Astrocyte of the spinal cord (primary cell): ENCODE measurements at regions not wholly inside any gene's neighbourhood (a gene's known extent, or its start where the extent isn't known, plus 50 kb on each side); places are given as distances from the start of the nearest gene placed in this dataset.

ENCODE experiments used
- DNase-seq: peaks from one replicate; pipeline ENCODE4 v3.0.0; 2011; ENCODE audit warnings: low read depth, low spot score
- H3K4me3 ChIP-seq: 2 replicates; pipeline ENCODE4 v1.5.1; 2011; ENCODE audit warnings: low read depth, mild to moderate bottlenecking, low read length, moderate library complexity
- in situ Hi-C: cut with HindIII; loops from 2 replicates; pipeline ENCODE4 v1.10.0; 2017; ENCODE audit warnings: low sequenced_read_pairs
- TF ChIP-seq, protein P1 (sequence below): IDR thresholded peaks from 2 replicates; pipeline ENCODE4 v1.5.1; 2012; ENCODE audit warnings: low read depth, mild to moderate bottlenecking, low read length, inconsistent platforms

DNA sequence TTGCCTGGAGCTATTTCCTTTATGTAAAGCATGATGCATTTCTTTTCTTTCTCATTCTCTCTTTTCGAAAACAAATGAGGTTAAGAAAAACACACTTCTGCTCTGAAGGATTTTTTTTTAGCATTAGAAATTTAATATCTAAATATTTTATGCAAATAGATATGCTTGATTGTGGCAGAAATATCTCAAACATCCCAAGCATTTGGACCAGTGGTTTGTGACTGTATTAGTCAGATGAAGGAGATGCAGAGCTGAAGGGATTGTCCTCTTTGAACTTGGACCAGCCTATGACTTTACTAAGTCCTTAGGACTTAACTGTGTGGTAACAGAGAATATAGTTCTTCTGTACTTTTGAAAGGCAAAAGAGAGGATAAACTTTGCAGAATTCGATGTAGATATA lies 335.9 kb upstream of the NT5C1B start:
- no peak overlapping the region for H3K4me3 ChIP-seq
- DNase-seq: peak; percentile 79
- TF ChIP-seq, protein P1, sequence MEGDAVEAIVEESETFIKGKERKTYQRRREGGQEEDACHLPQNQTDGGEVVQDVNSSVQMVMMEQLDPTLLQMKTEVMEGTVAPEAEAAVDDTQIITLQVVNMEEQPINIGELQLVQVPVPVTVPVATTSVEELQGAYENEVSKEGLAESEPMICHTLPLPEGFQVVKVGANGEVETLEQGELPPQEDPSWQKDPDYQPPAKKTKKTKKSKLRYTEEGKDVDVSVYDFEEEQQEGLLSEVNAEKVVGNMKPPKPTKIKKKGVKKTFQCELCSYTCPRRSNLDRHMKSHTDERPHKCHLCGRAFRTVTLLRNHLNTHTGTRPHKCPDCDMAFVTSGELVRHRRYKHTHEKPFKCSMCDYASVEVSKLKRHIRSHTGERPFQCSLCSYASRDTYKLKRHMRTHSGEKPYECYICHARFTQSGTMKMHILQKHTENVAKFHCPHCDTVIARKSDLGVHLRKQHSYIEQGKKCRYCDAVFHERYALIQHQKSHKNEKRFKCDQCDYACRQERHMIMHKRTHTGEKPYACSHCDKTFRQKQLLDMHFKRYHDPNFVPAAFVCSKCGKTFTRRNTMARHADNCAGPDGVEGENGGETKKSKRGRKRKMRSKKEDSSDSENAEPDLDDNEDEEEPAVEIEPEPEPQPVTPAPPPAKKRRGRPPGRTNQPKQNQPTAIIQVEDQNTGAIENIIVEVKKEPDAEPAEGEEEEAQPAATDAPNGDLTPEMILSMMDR: no peak
- in situ Hi-C loops: no loop called here

GRCh38 chr2:18924886-18925285 lies 335.5 kb upstream of the NT5C1B start:
- no peak for DNase-seq
- in situ Hi-C loops: no loop called here
- TF ChIP-seq, protein P1: no peak

GRCh38 chr2:18924386-18924785 lies 335.0 kb upstream of the NT5C1B start:
- TF ChIP-seq, protein P1: no peak
- no peak for DNase-seq
- in situ Hi-C loops: no loop called here
- H3K4me3 ChIP-seq: no peak overlapping the region

More at GRCh38 chr2:18924886-18925285, 335.5 kb upstream of the NT5C1B start:
- no peak overlapping the region for H3K4me3 ChIP-seq

DNA sequence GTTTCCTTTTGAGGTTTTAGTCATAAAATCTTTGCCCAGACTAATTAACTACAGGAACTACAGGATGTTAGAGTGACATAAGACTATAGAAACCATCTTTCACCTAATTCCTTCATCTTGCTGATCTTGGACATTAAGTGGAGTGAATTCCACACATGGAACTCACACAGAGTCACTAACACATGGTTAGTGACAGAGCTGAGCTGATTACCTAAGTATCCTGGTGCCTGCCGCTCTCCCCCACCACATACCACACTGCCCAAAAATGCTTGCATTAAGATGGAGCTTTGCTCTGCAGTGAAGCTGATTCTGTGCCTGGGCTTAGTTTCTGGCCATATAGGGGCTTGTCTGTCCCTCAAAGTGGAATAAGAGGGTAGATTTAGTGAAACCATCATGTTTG lies 332.9 kb upstream of the NT5C1B start:
- DNase-seq: no peak
- TF ChIP-seq, protein P1: no peak
- in situ Hi-C loops: no loop called here
- H3K4me3 ChIP-seq: no peak overlapping the region

DNA sequence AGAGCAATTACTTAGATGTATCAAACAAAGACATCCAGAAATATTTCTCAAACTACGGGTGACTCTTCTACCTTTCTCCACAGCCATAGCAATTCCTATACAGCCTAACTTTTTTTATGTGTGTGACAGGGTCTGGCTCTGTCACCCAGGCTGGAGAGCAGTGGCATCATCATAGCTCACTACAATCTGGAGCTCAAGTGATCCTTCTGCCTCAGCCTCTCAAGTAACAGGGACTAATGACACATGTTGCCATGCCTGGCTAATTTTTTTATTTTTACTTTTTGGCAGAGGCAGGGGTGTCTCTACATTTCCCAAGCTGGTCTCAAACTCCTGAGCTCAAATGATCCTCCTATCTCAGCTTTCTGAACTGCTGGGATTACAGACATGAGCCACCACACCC lies 328.9 kb upstream of the NT5C1B start:
- TF ChIP-seq, protein P1: no peak
- DNase-seq: no peak
- in situ Hi-C loops: no loop called here
- H3K4me3 ChIP-seq: no peak overlapping the region

DNA sequence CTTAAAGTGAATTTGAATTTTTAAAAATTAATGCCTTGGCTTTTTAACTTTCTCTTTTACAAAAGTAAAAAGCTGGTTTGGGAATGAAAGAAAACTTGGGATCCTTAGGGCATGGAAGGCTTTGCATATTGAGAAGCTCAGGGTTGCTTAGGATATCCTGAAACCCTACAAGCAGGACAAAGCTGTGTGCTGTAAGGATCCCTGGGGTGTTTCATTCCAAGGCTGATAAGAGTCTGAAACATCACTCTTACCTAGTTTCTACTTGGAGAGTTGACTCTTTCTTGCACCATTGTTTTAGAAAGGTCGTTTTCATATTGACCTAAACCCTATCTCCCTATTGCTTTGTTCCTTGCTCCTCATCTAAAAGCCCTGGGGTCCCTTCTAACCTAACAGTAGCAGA lies 325.9 kb upstream of the NT5C1B start:
- TF ChIP-seq, protein P1: no peak
- no peak overlapping the region for H3K4me3 ChIP-seq
- in situ Hi-C loops: no loop called here
- DNase-seq: no peak

DNA sequence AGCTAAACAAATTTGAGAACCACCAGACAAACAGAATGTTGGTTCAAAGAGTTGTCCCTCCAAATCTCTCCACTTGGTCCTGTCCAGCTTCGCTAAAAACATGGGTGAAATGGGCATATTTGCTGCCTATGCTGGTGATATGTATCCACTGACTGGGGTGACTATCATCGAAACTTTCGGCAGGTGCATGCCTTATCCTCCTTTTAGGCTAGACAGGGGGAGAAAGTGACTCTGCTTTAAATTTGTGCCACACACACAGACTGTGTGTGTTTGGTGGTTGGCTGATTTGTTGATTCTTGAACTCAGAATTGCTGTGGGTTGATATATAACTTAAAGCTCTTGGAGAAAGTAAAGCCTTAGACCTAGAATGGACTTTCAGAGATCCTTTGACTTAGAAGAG lies 324.1 kb upstream of the NT5C1B start:
- DNase-seq: no peak
- H3K4me3 ChIP-seq: no peak overlapping the region
- TF ChIP-seq, protein P1: no peak
- in situ Hi-C loops: no loop called here
